Dermis microvascular lymphatic vessel endothelial cell (primary cell): ENCODE measurements at regions not wholly inside any gene's neighbourhood (a gene's known extent, or its start where the extent isn't known, plus 50 kb on each side); places are given as distances from the start of the nearest gene placed in this dataset.
"Not testable (repeated sequence)": the region's sequence is repeated elsewhere in the genome, so short reads cannot be mapped to it uniquely, and the experiment has no call there.

Source experiments
- DNase-seq, 2 donors: peaks; one replicate each; pipeline versions ENCODE4 v3.0.0 to v3.0.0-alpha.2; 2010; ENCODE audit warnings: low read depth in 2 of 2

DNA sequence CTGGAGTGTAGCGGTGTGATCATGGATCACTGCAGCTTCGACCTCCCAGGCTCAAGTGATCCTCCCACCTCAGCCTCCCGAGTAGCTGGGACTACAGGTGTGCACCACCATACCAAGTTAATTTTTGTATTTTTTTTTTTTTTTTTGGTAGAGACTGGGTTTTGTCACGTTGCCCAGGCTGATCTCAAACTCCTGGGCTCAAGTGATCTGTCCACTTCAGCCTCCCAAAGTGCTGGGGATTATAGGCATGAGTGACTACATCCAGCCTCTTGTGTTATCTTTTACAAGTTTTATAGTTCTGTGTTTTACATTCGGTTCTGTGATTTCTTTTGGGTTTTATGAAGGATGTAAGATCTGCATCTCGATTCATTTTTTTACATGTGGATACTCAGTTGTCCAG is 52.0 kb upstream of the KCNK2 start:
- DNase-seq = not testable (repeated sequence)

GRCh38 chr1:215031392-215031791 is 51.1 kb upstream of the KCNK2 start:
- no peak for DNase-seq
